Retinal pigment epithelial cell (primary cell): ENCODE measurements at regions not wholly inside any gene's neighbourhood (a gene's known extent, or its start where the extent isn't known, plus 50 kb on each side); places are given as distances from the start of the nearest gene placed in this dataset.

Source experiments
- DNase-seq: peaks from one replicate; pipeline ENCODE4 v3.0.0-alpha.2; 2010; ENCODE audit warnings: low read depth
- H3K4me3 ChIP-seq: 2 replicates; pipeline ENCODE4 v1.5.1; 2011; ENCODE audit warnings: mild to moderate bottlenecking, low read length, control low read depth, moderate library complexity
- CTCF ChIP-seq: conservative IDR thresholded peaks from 2 replicates; pipeline ENCODE4 v1.5.1; 2011; ENCODE audit warnings: low read depth, low read length, control low read depth, inconsistent platforms

DNA sequence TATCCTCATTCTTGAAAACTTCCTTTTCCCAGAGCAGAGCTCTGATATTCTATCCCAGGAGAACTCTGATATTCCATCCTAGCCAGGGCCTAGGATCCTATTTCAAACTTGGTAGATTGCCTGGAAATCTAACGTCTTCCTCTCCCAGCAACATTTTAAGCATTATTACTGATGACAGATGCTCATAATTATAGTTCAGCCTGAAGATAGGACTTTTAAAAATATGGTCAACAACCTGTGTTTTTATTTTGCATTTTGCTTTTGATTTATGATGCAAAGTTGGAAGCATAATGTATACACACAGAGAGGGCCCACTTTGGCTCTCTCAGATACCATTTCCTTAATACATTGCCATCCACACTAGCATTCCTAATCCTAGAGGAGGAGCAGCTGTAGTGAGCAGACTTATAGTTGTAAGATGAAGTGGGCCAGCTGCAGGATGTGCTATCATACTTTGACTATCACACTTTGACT, 457.4 kb upstream of the TPK1 start:
- TF ChIP-seq CTCF = no peak
- no peak for DNase-seq
- H3K4me3 ChIP-seq = no peak overlapping the region

DNA sequence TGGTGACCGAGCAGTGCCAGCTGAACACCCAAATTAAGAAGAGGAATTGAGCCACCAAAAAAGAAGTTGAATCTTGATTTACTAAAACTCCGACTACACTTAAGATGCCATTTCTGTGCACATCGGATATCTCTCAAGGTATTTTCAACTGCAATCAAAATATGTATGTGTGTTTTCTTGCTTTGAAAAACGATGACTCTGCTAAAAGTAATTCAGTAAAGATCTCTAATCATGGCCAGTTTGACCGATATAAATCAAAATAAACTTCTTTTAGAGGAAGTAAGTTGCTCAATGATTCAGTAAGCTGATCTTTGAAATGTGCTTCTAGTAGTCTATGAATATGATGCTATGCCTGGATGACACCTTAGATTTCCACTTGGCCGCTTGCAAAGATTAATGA, 453.5 kb upstream of the TPK1 start:
- no peak overlapping the region for H3K4me3 ChIP-seq
- DNase-seq = no peak
- no peak for TF ChIP-seq CTCF

DNA sequence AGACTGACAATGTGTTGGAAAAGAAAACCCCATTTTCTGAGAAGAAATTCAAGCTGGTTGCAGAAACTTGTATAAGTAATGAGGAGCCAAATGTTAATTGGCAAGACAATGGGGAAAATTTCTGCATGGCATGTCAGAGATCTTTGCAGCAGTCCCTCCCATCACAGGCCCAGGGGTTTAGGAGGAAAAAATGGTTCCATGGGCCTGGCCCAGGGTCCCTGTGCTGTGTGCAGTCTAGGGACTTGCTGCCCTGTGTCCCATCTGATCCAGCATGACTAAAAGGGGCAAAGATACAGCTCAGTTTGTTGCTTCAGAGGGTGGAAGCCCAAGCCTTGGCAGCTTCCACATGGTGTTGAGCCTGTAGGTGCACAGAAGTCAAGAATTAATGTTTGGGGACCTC, 440.3 kb upstream of the TPK1 start:
- no peak for DNase-seq
- no peak for TF ChIP-seq CTCF
- no peak overlapping the region for H3K4me3 ChIP-seq

DNA sequence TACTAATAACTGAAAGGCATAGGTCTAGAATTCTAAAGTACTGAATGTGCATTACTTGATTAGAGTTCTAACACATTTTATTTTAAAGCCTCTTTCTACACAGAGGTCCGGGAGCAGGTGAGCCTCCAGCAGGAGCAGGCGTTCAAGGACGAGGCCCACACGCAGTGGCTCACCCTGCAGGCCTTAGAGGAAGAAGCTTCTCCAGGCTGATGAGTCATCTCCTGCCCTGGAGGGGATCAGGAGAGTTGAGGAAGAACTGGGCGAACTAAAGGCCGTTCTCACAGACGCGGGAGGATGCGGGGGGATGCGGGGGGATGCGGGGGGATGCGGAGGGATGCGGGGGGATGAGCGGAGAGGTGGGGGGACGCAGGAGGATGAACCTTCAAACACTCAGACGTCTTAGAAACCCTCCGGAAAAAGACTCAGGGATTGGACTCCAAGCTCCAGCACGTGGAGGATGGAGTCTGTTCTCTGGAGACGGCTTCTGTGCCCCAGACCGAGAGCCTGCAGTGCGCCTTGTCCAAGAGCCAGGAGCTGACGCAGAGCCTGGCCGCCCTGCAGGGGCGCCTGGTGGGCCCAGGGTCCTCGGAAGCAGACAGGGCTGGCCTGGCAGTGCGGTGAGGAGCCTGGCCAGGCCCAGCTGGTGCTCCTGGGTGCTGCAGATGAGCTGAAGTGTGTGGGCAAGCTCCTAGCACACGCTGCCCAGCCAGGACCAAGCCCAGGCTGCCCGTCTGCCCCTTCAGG, 433.7 kb upstream of the TPK1 start:
- no peak overlapping the region for H3K4me3 ChIP-seq
- DNase-seq = no peak
- TF ChIP-seq CTCF = no peak

DNA sequence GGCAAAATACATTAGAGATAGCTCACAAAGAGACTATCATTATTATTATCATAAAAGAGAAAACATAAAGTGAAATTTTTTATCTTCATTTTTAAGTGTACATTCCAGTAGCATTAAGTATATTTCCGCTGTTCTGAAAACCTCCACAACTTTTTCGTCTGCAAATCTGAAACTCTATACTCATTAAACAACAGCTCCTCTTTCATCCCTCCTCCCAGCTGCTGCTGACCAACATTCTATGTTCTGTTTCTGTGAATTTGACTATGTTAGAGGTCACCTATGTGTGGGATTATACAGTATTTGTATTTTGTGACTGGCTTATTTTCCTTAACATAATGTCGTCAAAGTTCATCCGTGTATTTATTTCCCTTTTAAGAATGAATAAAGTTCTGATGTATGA, 429.3 kb upstream of the TPK1 start:
- no peak for TF ChIP-seq CTCF
- H3K4me3 ChIP-seq = no peak overlapping the region
- no peak for DNase-seq

- DNase-seq = no peak
- no peak overlapping the region for H3K4me3 ChIP-seq
- TF ChIP-seq CTCF = no peak
Measured at GRCh38 chr7:145263886-145264285, 428.0 kb upstream of the TPK1 start.

DNA sequence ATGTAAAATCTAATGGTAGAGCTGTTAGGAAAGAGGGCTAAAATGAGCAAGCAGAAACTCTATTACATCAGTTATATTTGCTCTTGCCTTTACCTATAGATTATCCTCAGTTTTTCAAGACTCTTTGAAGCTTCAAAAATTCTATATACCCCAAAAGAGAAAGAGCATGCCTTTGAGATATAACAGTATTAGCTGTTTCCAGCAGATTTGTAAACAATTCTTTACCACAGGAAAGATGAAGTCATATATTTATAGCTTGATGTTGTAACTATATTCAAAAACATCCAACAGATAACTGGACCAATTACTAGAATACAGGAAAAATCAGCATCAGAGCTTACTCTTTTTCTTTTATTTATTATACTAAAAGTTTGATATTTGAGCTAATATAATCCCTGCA, 416.2 kb upstream of the TPK1 start:
- H3K4me3 ChIP-seq = no peak overlapping the region
- TF ChIP-seq CTCF = no peak
- no peak for DNase-seq
